Activated T-helper 1 cell treated with anti-CD3 and anti-CD28 coated beads, Interleukin-12 subunit alpha, Interleukin-12 subunit beta, Interleukin-2, Interleukin-4 antibody, amounts not matched to agents 30 ng/mL and 10 ng/mL and 1 ng/mL, durations not matched to agents 14 hours and 24 hours and 36 hours (primary cell): ENCODE measurements at regions not wholly inside any gene's neighbourhood (a gene's known extent, or its start where the extent isn't known, plus 50 kb on each side); places are given as distances from the start of the nearest gene placed in this dataset.

Experiments
- DNase-seq: peaks from one replicate; pipeline ENCODE4 v3.0.0; 2021; ENCODE audit warnings: low spot score
- H3K27ac Mint-ChIP-seq: one replicate; pipeline ENCODE4 v1.8.0; 2021; ENCODE audit warnings: mild to moderate bottlenecking, mixed read lengths
- H3K27me3 Mint-ChIP-seq: one replicate; pipeline ENCODE4 v1.8.0; 2022; ENCODE audit warnings: mild to moderate bottlenecking, moderate library complexity, mixed read lengths; ENCODE audit not compliant: insufficient read depth
- H3K36me3 Mint-ChIP-seq: one replicate; pipeline ENCODE4 v1.8.0; 2021; ENCODE audit warnings: low read depth, mixed read lengths
- H3K4me1 Mint-ChIP-seq: one replicate; pipeline ENCODE4 v1.8.0; 2021; ENCODE audit warnings: low read depth, mixed read lengths
- H3K4me3 Mint-ChIP-seq: one replicate; pipeline ENCODE4 v1.8.0; 2021; ENCODE audit warnings: mild to moderate bottlenecking, moderate library complexity, mixed read lengths
- H3K9me3 Mint-ChIP-seq: one replicate; pipeline ENCODE4 v1.8.0; 2021; ENCODE audit warnings: mixed read lengths
- intact Hi-C: fragments of 100-400 bp; cut with micrococcal nuclease; formaldehyde crosslinking; loops from one replicate; pipeline ENCODE4 v1.15.1; 2024

- intact Hi-C loops = no loop called here
- Mint-ChIP-seq H3K4me1 (no peaks in the 10 kb centered on the region), H3K27ac (no peak overlapping the region)
Observed at GRCh38 chr11:15635521-15635920, 520.8 kb downstream of the INSC start.

DNA sequence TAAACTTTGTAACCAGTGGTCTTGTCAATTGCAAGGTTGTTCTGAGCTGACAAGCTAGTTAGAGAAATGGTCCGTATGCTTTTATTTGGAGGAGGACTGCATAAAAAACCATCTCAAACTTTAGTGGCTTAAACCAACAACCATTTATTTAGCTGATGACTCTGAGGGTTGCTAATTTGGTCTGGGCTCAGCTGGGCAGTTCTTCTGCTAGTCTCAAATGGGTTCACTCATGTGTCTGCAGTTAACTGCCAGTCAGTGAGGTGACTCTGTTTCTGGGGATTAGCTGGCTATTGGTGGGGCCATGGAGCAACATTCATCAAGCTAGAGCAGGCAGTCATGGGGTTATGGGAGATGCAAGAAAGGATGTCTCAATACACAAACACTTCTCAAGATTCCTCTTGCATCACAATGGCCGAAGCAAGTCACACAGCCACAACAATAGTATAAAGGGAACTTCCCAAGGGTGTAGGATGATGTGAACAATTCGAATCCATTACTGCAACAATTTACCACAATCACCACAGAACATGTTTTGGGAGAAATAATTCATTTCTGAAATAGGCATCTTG, 521.9 kb downstream of the INSC start:
- Mint-ChIP-seq H3K9me3 (no peaks in the 10 kb centered on the region), H3K4me3 (no peak overlapping the region), H3K36me3 (no peaks in the 10 kb centered on the region), H3K27ac (no peak overlapping the region), H3K4me1 (no peaks in the 10 kb centered on the region), H3K27me3 (no peaks in the 10 kb centered on the region)
- intact Hi-C loops = no loop called here
- no peak for DNase-seq

More at GRCh38 chr11:15635521-15635920, 520.8 kb downstream of the INSC start:
- Mint-ChIP-seq H3K27me3 (no peaks in the 10 kb centered on the region), H3K4me3 (no peak overlapping the region), H3K36me3 (no peaks in the 10 kb centered on the region), H3K9me3 (no peaks in the 10 kb centered on the region)
- DNase-seq = no peak

DNA sequence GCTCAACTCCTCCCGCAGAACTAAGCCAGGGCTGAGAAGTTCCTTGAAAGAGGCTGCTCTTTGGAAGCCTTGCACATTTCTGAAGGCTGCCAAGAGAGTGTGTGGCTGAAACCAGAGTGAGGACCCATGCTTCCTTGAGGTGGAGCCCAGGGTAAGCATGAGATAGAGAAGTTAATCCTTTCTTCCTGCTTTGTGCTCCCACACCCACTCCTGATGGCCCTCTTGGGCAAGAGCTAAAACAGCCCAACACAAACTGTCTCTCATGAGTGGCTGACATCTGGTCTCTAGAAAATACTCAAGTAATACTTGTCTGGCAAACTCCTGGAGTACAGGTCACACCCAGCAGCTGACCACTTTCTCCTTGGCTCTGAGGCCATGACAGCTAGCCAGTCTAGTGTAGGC, 523.7 kb downstream of the INSC start:
- H3K4me3 Mint-ChIP-seq = no peak overlapping the region

GRCh38 chr11:15640318-15640717, 525.6 kb downstream of the INSC start:
- H3K27ac Mint-ChIP-seq = no peak overlapping the region
- no peaks in the 10 kb centered on the region for H3K9me3 Mint-ChIP-seq
- H3K36me3 Mint-ChIP-seq = no peaks in the 10 kb centered on the region
- no peaks in the 10 kb centered on the region for H3K4me1 Mint-ChIP-seq
- H3K27me3 Mint-ChIP-seq = peaks cover 3% of the 10 kb centered on the region
- H3K4me3 Mint-ChIP-seq = no peak overlapping the region
- intact Hi-C loops = no loop called here
- no peak for DNase-seq

More for the DNA sequence above, 523.7 kb downstream of the INSC start:
- Mint-ChIP-seq H3K4me1 (no peaks in the 10 kb centered on the region), H3K36me3 (no peaks in the 10 kb centered on the region), H3K9me3 (no peaks in the 10 kb centered on the region), H3K27ac (no peak overlapping the region), H3K27me3 (peaks cover 3% of the 10 kb centered on the region)
- intact Hi-C loops = no loop called here
- DNase-seq = no peak

GRCh38 chr11:15641271-15642045, 526.7 kb downstream of the INSC start:
- no peak for DNase-seq
- no peak overlapping the region for H3K4me3 Mint-ChIP-seq
- H3K4me1 Mint-ChIP-seq = no peaks in the 10 kb centered on the region
- intact Hi-C loops = no loop called here
- H3K27me3 Mint-ChIP-seq = peaks cover 3% of the 10 kb centered on the region
- H3K36me3 Mint-ChIP-seq = no peaks in the 10 kb centered on the region
- H3K27ac Mint-ChIP-seq = no peak overlapping the region
- no peaks in the 10 kb centered on the region for H3K9me3 Mint-ChIP-seq

DNA sequence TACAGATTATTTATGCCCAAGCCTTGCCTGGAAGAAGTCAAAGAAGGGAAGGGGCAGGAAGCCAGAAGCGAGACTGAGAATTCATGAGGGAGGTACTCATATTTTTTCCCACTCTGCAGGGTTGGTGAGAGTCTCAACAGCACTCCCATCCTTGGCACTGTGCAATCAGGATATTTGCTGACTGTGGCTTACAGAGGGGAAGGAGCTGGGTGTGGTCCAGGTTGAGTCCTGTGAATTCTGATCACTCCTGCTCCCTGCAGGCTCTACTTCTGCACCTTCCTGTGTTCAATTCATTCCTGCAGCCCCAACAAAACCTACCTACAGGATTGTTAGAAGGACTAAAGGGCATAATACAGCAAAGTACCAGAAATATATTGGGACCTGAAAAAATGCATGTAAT, 530.5 kb downstream of the INSC start:
- H3K36me3 Mint-ChIP-seq = no peaks in the 10 kb centered on the region
- H3K4me3 Mint-ChIP-seq = no peak overlapping the region
- no peaks in the 10 kb centered on the region for H3K4me1 Mint-ChIP-seq
- intact Hi-C loops = no loop called here
- no peak overlapping the region for H3K27ac Mint-ChIP-seq
- no peak for DNase-seq
- no peaks in the 10 kb centered on the region for H3K9me3 Mint-ChIP-seq
- H3K27me3 Mint-ChIP-seq = peaks cover 6% of the 10 kb centered on the region

DNA sequence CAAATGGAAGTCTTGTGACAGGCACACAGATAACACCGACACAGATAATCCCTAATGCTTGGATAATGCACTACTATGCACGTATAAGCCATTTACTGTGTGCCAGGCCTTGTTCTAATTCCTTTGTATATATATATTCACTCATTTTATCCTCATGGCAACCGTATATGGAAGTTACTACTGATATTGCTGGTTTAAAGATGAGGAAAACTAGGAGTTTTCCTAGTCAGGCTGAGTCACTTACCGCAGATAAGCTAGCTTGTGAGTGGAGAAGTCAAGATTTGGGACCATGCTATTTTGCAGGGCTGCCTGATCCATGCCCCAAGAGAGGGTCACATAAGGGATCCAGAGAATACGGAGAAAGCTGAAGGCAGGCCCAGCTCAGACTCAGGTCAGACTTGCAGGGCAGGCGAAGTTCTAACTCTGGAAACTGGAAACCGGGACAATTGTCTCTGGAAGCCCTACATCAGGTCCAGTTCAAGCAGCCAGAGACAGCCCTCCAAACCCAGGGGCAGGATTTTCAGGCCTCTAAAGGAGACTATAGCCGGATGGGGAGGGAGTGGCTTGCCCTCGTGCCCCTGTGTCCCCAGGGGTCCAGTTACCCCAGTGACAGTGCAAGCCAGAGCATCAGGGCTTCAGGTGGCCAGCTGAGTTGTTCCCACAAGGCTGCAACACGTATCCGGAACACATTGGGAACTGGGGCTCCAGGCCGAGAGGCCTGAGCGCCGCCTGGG, 534.8 kb downstream of the INSC start:
- Mint-ChIP-seq H3K4me1 (no peaks in the 10 kb centered on the region), H3K9me3 (no peaks in the 10 kb centered on the region), H3K27me3 (peaks cover 24% of the 10 kb centered on the region), H3K27ac (no peak overlapping the region), H3K36me3 (no peaks in the 10 kb centered on the region), H3K4me3 (no peak overlapping the region)
- intact Hi-C loops = loop anchor here (2.0 kb wide), 1 partner anchor 963 kb away; no protein-coding TSS in a partner anchor
- no peak for DNase-seq

DNA sequence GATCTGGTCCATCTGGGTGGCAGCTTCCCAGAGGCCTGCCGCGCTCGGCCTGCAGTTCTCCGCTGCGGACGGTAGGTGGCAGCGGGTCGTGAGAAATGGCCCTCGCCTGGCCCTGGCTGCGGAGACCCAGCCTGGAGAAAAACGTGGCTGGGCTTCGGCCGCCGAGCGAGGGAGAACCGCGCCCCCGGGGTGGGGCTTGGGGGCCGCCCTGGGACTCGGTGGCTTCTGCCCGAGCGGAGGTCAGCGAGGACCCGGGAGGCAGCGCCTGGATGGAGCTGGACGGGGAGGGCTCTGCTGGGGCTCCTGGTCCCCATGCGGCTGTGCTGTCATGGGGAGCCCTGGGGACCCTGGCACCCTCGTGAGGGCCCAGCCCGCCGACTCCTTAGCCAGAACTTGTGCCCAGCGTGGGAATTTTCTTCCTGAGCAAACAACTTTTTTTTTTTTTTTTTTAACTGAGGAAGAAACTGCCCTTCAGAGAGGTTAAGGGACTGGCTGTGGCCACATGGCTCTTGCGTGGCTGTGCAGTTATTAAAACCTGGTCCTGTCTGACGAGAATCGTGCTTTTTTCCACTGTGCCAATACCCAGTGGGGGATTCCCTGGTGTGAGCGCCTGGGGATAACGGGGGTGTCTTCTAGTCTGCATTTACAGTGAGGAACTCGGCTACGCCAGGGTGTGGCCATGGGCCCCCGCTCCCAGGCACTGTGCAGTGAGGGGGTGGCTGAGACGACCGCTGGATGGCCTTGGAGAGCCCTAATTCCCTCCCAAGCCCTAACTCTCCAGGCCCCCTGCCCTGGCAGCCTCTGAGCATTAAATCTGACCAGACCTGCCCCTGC, 535.6 kb downstream of the INSC start:
- Mint-ChIP-seq H3K36me3 (no peaks in the 10 kb centered on the region), H3K4me3 (no peak overlapping the region), H3K27me3 (peaks cover 24% of the 10 kb centered on the region), H3K27ac (no peak overlapping the region), H3K9me3 (no peaks in the 10 kb centered on the region), H3K4me1 (no peaks in the 10 kb centered on the region)
- intact Hi-C loops = loop anchor here (2.0 kb wide), 1 partner anchor 962 kb away; no protein-coding TSS in a partner anchor
- DNase-seq = peak; percentile 60

DNA sequence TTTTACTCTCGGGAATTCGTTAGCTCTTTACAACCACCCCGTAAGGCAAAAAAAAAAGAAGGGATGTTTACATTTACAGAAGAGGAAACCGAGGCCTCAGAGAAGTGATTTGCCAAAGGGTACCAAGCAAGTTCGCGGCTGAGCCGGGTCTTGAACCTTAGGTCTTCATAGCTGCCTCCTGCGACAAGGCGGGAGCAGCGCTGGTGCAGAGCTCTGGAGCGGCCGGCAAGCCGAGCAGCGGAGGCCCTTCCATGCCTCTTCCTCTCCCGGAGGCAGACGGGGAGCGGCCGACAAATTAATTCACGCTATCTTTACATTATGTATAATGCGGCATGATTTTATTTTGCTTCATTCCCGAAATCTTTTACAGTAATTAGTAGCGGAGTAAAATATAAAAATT, 536.3 kb downstream of the INSC start:
- DNase-seq = no peak
- H3K4me3 Mint-ChIP-seq = no peak overlapping the region
- no peaks in the 10 kb centered on the region for H3K4me1 Mint-ChIP-seq
- H3K27ac Mint-ChIP-seq = no peak overlapping the region
- H3K36me3 Mint-ChIP-seq = no peaks in the 10 kb centered on the region
- intact Hi-C loops = loop anchor here (2.0 kb wide), 1 partner anchor 962 kb away; no protein-coding TSS in a partner anchor
- H3K9me3 Mint-ChIP-seq = no peaks in the 10 kb centered on the region
- H3K27me3 Mint-ChIP-seq = peaks cover 24% of the 10 kb centered on the region

GRCh38 chr11:15651816-15652215, 537.1 kb downstream of the INSC start:
- Mint-ChIP-seq H3K36me3 (no peaks in the 10 kb centered on the region), H3K4me1 (no peaks in the 10 kb centered on the region), H3K9me3 (no peaks in the 10 kb centered on the region), H3K27me3 (peaks cover 24% of the 10 kb centered on the region), H3K27ac (no peak overlapping the region), H3K4me3 (no peak overlapping the region)
- no peak for DNase-seq
- intact Hi-C loops = loop anchor here (2.0 kb wide), 1 partner anchor 961 kb away; no protein-coding TSS in a partner anchor

DNA sequence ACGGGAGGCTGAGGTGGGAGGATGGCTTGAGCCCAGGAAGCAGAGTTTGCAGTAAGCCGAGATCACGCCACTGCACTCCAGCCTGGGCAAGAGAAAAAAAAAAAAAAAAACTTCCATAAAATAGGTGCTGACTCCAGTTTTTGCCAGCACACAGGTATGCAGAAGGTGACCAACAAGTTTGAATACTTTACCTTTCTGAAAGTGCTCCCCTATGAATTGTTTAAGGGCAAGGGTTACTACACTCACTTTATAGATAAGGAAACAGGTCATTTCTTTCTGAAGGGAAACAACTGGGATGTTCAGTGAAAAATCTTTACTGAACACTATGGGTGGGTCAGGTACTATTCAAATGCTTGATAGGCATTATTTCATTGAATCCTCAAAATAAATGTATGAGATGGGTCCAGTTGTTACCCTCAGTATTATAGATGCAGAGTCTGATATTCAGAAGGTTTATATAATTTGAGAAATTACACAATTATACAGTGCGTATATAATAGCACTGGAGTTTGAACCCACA, 538.5 kb downstream of the INSC start:
- peaks cover 24% of the 10 kb centered on the region for H3K27me3 Mint-ChIP-seq
- no peak overlapping the region for H3K27ac Mint-ChIP-seq
- DNase-seq = no peak
- H3K36me3 Mint-ChIP-seq = no peaks in the 10 kb centered on the region
- no peak overlapping the region for H3K4me3 Mint-ChIP-seq
- H3K4me1 Mint-ChIP-seq = no peaks in the 10 kb centered on the region
- no peaks in the 10 kb centered on the region for H3K9me3 Mint-ChIP-seq
- intact Hi-C loops = no loop called here

DNA sequence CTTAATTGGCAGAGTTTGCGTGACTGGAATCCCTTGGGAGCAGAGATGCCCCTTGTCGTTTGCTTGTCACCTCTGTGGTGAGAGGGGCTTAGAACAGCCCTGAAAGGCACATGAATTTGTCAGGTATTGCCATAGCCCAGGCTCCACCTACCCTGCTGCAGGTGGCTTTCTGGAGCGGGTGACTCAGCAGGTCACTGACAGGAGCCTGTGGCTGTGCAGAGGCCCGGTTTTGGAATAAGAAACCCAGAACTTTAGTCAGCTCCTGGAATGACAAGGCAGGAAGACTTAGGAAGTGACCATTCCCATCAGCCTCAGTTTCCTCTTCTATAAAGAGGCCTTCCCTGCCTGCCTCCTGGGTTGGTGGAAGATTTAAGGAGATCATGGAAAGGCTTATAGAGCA, 539.7 kb downstream of the INSC start:
- no peak overlapping the region for H3K4me3 Mint-ChIP-seq
- intact Hi-C loops = no loop called here
- DNase-seq = no peak
- no peak overlapping the region for H3K27ac Mint-ChIP-seq
- no peaks in the 10 kb centered on the region for H3K9me3 Mint-ChIP-seq
- no peaks in the 10 kb centered on the region for H3K4me1 Mint-ChIP-seq
- no peaks in the 10 kb centered on the region for H3K36me3 Mint-ChIP-seq
- H3K27me3 Mint-ChIP-seq = peaks cover 23% of the 10 kb centered on the region
